ENCODE measurements at regions not wholly inside any gene's neighbourhood (a gene's known extent, or its start where the extent isn't known, plus 50 kb on each side); places are given as distances from the start of the nearest gene placed in this dataset.
"Not testable (repeated sequence)": the region's sequence is repeated elsewhere in the genome, so short reads cannot be mapped to it uniquely, and the experiment has no call there.

DNA sequence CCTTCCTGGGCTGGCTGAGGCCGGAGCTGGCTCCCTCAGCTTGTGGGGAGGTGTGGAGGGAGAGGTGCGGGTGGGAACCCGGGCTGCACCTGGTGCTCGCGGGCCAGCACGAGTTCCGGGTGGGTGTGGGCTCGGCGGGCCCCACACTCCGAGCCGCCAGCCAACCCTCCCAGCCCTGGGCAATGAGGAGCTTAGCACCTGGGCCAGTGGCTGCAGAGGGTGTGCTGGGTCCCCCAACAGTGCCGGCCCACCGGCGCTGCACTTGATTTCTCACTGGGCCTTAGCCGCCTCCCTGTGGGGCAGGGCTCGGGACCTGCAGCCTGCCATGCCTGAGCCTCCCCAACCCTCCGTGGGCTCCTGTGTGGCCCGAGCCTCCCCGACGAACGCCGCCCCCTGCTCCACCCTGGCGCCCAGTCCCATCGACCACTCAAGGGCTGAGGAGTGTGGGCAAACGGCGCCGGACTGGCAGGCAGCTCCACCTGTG, 182.7 kb upstream of the PAQR3 start:
- DNase-seq (ENCODE audit: low read depth in 4 of 6, low spot score in 6 of 6), result no peak
- WGBS (ENCODE audit: insufficient coverage), result 97% methylated on average over 25 of the region's 27 CpGs
- Histone ChIP-seq H3K27ac (ENCODE audit: low read depth, low read length) (no peak overlapping the region), H3K36me3 (ENCODE audit: control insufficient read depth, insufficient read depth, low read length) (no peaks in the 10 kb centered on the region), H3K4me3 (ENCODE audit: low read depth, low read length) (no peak overlapping the region), H3K27me3 (ENCODE audit: control insufficient read depth, insufficient read depth, low read length) (no peaks in the 10 kb centered on the region), H3K4me1 (ENCODE audit: control insufficient read depth, insufficient read depth, low read length) (no peaks in the 10 kb centered on the region), H3K9me3 (ENCODE audit: control insufficient read depth, insufficient read depth, low read length) (peaks cover 5% of the 10 kb centered on the region)

DNA sequence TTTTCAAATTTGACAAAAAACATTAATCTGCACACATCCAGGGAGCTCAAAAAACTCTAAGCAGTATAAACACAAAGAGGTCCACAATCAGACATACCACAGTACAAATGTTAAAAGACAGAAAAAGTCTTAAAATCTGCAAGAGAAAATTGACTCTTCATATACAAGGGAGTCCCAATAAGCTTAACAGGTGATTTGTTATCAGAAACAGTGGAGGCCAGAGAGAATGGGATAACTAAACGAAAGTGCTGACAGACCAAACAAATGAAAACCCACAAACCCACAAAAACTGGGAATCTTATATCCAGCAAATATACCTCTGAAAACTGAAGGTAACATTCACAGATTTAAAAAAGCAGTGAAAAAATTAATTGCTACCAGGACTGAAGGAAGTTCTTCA, 182.0 kb upstream of the PAQR3 start:
- H3K27me3 ChIP-seq (ENCODE audit: control insufficient read depth, insufficient read depth, low read length), result no peaks in the 10 kb centered on the region
- no peaks in the 10 kb centered on the region for H3K36me3 ChIP-seq (ENCODE audit: control insufficient read depth, insufficient read depth, low read length)
- no CpG with 5 or more reads among the region's 1 CpG for WGBS (ENCODE audit: insufficient coverage)
- peaks cover 5% of the 10 kb centered on the region for H3K9me3 ChIP-seq (ENCODE audit: control insufficient read depth, insufficient read depth, low read length)
- no peaks in the 10 kb centered on the region for H3K4me1 ChIP-seq (ENCODE audit: control insufficient read depth, insufficient read depth, low read length)
- H3K4me3 ChIP-seq (ENCODE audit: low read depth, low read length), result no peak overlapping the region
- DNase-seq (ENCODE audit: low read depth in 4 of 6, low spot score in 6 of 6), result no peak
- H3K27ac ChIP-seq (ENCODE audit: low read depth, low read length), result no peak overlapping the region

DNA sequence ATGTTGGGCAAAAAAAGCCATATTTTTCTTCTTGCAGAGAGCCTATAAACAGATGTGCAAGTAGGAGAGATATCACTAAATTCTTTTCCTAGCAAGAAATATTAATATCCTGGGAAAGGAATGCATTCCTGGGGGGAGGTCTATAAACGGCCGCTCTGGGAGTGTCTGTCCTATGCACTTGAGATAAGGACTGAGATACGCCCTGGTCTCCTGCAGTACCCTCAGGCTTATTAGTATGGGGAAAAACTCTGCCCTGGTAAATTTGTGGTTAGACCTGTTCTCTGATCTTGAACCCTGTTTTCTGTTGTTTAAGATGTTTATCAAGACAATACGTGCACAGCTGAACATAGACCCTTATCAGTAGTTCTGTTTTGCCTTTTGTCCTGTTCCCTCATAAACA, 177.8 kb upstream of the PAQR3 start:
- WGBS (ENCODE audit: insufficient coverage), result 100% methylated on average over 3 of the region's 4 CpGs
- H3K4me1 ChIP-seq (ENCODE audit: control insufficient read depth, insufficient read depth, low read length); H3K27me3 ChIP-seq (ENCODE audit: control insufficient read depth, insufficient read depth, low read length); DNase-seq (ENCODE audit: low read depth in 4 of 6, low spot score in 6 of 6); H3K36me3 ChIP-seq (ENCODE audit: control insufficient read depth, insufficient read depth, low read length); H3K4me3 ChIP-seq (ENCODE audit: low read depth, low read length); H3K27ac ChIP-seq (ENCODE audit: low read depth, low read length); H3K9me3 ChIP-seq (ENCODE audit: control insufficient read depth, insufficient read depth, low read length): not testable (repeated sequence)

DNA sequence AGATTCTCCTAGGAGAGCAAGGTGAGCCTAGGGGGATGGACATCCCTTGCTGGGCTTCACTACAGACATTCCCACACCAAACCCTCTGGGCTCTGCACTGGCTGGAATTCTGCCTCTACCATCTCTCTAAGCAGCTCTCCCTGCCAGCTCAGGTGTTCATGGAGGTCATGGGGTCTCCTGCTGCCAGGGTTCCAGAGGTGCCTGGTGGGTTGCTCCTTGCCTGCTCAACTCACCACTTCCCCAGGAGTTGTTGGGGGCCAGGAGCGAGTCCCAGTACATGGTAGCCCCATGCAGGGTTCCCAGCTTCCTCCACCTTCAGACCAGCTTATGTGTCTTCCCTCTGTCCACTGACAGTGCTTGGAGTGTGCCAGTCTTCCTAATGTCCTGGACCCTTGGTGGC, 167.8 kb upstream of the PAQR3 start:
- H3K4me1 ChIP-seq (ENCODE audit: control insufficient read depth, insufficient read depth, low read length), result no peaks in the 10 kb centered on the region
- no peak overlapping the region for H3K4me3 ChIP-seq (ENCODE audit: low read depth, low read length)
- H3K27ac ChIP-seq (ENCODE audit: low read depth, low read length), result no peak overlapping the region
- no peaks in the 10 kb centered on the region for H3K36me3 ChIP-seq (ENCODE audit: control insufficient read depth, insufficient read depth, low read length)
- WGBS (ENCODE audit: insufficient coverage), result no CpG with 5 or more reads among the region's 1 CpG
- no peaks in the 10 kb centered on the region for H3K9me3 ChIP-seq (ENCODE audit: control insufficient read depth, insufficient read depth, low read length)
- DNase-seq (ENCODE audit: low read depth in 4 of 6, low spot score in 6 of 6), result no peak
- no peaks in the 10 kb centered on the region for H3K27me3 ChIP-seq (ENCODE audit: control insufficient read depth, insufficient read depth, low read length)

DNA sequence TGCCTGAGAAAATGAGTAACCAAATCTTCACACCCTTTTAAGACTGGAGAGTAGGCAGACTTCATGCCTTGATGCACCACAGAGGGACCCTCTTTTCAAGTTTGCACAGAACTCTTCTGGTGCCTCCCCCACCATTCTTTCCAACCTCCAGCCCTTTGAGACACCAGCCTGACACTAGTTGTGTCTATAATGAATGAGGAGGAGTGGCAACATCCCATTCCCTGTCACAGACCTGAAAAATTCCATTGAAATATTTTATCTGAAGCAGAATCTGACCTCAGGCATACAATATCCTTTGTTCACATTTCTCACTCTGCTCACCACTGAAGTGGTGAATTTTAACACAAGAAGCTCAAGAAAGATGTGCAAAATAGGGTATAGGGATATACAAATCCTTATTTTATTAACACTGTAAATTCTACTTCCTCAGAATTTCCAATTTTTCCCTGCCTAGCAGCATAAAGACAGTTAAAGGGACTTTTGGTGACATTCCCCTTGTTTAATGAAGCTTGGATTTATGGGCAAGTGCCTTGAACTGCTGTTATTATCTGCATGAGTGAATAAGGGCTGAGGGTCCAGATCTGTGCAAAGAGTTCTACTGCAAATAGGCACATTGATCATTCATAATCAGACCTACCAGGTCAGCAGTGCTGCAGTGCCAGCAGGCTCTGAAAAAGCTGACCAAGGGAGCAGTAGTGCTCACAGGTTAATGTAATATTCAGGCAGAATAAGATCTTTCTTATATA, 149.9 kb upstream of the PAQR3 start:
- DNase-seq (ENCODE audit: low read depth in 4 of 6, low spot score in 6 of 6), result peak in 2 of 6 donors; percentile 22 to 58
- no peak overlapping the region for H3K27ac ChIP-seq (ENCODE audit: low read depth, low read length)
- no peaks in the 10 kb centered on the region for H3K9me3 ChIP-seq (ENCODE audit: control insufficient read depth, insufficient read depth, low read length)
- H3K4me3 ChIP-seq (ENCODE audit: low read depth, low read length), result no peak overlapping the region
- H3K27me3 ChIP-seq (ENCODE audit: control insufficient read depth, insufficient read depth, low read length), result no peaks in the 10 kb centered on the region
- no peaks in the 10 kb centered on the region for H3K4me1 ChIP-seq (ENCODE audit: control insufficient read depth, insufficient read depth, low read length)
- H3K36me3 ChIP-seq (ENCODE audit: control insufficient read depth, insufficient read depth, low read length), result no peaks in the 10 kb centered on the region

DNA sequence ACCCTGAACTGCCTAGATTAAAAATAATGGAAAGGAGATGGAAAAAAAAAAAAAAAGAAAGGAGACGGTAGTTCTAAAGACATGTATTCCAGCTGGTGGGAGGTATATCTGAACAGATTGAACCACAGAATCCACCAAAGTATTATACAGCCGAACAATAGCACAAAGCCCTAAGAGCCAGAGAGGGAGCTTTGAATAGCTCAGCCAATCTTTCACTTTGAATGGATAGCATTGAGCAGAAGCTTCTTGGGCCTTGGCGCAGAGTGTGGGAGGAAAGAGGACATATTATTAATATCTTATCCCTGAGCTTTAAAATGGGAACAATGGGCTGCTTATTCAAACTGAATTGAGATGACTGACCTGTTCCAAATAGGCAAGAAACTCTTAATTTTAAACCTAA, 147.8 kb upstream of the PAQR3 start:
- Histone ChIP-seq H3K36me3 (ENCODE audit: control insufficient read depth, insufficient read depth, low read length) (no peaks in the 10 kb centered on the region), H3K9me3 (ENCODE audit: control insufficient read depth, insufficient read depth, low read length) (peaks cover 1% of the 10 kb centered on the region), H3K4me1 (ENCODE audit: control insufficient read depth, insufficient read depth, low read length) (no peaks in the 10 kb centered on the region), H3K4me3 (ENCODE audit: low read depth, low read length) (no peak overlapping the region), H3K27me3 (ENCODE audit: control insufficient read depth, insufficient read depth, low read length) (no peaks in the 10 kb centered on the region), H3K27ac (ENCODE audit: low read depth, low read length) (no peak overlapping the region)
- peak in 2 of 6 donors; percentile 30 to 36 for DNase-seq (ENCODE audit: low read depth in 4 of 6, low spot score in 6 of 6)
- no CpG with 5 or more reads among the region's 3 CpGs for WGBS (ENCODE audit: insufficient coverage)

DNA sequence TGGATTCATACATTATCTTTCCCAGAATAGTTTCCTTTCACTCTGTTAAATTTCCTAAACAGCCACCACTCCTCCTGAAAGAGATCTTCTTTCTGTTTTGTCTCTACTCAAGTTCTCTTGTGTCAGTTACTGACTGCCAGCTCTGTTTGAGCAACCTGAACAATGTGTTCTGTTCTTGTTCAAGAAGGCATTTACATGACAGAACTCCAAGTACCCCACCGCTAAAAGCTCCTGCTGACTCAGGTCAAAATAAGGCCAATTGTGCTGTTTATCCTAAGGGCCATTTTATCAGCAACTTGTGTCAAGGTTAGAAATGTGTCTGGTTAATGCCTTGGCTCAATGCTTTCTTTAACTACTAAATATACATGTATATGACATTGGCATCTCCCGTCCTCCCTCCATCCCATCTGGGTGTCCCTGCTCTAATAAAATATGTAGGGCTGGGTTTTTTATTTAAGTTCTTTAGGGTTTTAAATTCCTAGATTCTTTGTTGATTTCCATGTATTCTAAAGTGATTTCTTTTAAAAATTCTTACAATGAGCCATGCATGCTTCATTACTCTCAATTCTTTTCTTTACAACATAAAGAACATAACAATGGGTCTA, 144.3 kb upstream of the PAQR3 start:
- Histone ChIP-seq H3K27ac (ENCODE audit: low read depth, low read length) (no peak overlapping the region), H3K4me3 (ENCODE audit: low read depth, low read length) (no peak overlapping the region), H3K36me3 (ENCODE audit: control insufficient read depth, insufficient read depth, low read length) (no peaks in the 10 kb centered on the region), H3K4me1 (ENCODE audit: control insufficient read depth, insufficient read depth, low read length) (no peaks in the 10 kb centered on the region), H3K27me3 (ENCODE audit: control insufficient read depth, insufficient read depth, low read length) (no peaks in the 10 kb centered on the region), H3K9me3 (ENCODE audit: control insufficient read depth, insufficient read depth, low read length) (peaks cover 3% of the 10 kb centered on the region)
- no CpG with 5 or more reads among the region's 2 CpGs for WGBS (ENCODE audit: insufficient coverage)
- DNase-seq (ENCODE audit: low read depth in 4 of 6, low spot score in 6 of 6), result peak in 2 of 6 donors; percentile 20 to 44

DNA sequence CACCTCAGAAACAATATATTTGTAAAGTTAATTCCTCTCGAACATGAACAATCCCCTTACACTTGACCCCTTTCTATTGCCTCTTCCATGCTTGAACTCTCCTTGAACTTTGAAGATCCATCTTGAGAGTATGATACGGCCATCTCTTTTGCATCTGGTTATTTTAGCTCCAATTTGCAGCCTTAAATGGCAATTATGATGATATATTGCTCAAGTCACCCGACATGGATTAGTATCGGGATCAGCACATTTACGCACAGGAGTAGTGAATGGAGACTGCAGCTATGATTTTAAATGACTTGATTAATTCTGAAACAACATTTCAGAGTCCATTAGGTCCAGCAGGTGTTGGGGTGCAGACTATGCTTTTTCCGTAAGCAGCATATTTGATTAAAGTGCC, 143.8 kb upstream of the PAQR3 start:
- no peaks in the 10 kb centered on the region for H3K27me3 ChIP-seq (ENCODE audit: control insufficient read depth, insufficient read depth, low read length)
- 60% methylated on average over 4 of the region's 6 CpGs for WGBS (ENCODE audit: insufficient coverage)

DNA sequence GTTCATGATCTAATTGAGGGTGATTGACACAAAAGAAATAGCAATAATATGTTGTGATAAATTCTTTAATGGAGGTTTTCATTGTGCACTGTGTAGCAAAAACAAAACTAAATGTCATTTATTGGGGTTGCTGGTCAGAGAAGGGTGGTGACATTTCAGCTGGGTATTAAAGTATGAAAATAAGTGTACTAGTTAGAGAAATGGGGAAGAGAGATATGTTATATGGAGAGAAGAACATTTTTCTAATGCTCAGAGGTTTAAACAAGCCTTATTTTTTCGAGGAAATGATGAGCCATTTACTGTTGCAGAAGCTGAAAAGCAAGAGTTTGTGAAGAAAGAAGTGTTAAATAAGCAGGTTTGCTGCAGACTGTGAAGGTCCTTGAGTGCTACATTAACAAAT, 142.7 kb upstream of the PAQR3 start:
- H3K27ac ChIP-seq (ENCODE audit: low read depth, low read length), result no peak overlapping the region
- H3K4me3 ChIP-seq (ENCODE audit: low read depth, low read length), result no peak overlapping the region
- no peaks in the 10 kb centered on the region for H3K4me1 ChIP-seq (ENCODE audit: control insufficient read depth, insufficient read depth, low read length)
- H3K27me3 ChIP-seq (ENCODE audit: control insufficient read depth, insufficient read depth, low read length), result no peaks in the 10 kb centered on the region
- 100% methylated on average over 1 of the region's 1 CpG for WGBS (ENCODE audit: insufficient coverage)
- H3K9me3 ChIP-seq (ENCODE audit: control insufficient read depth, insufficient read depth, low read length), result peaks cover 3% of the 10 kb centered on the region
- DNase-seq (ENCODE audit: low read depth in 4 of 6, low spot score in 6 of 6), result no peak
- no peaks in the 10 kb centered on the region for H3K36me3 ChIP-seq (ENCODE audit: control insufficient read depth, insufficient read depth, low read length)

More for the DNA sequence above, 143.8 kb upstream of the PAQR3 start:
- no peaks in the 10 kb centered on the region for H3K36me3 ChIP-seq (ENCODE audit: control insufficient read depth, insufficient read depth, low read length)
- no peak overlapping the region for H3K27ac ChIP-seq (ENCODE audit: low read depth, low read length)
- DNase-seq (ENCODE audit: low read depth in 4 of 6, low spot score in 6 of 6), result peak in 1 of 6 donors; percentile 54
- H3K9me3 ChIP-seq (ENCODE audit: control insufficient read depth, insufficient read depth, low read length), result peaks cover 3% of the 10 kb centered on the region
- no peak overlapping the region for H3K4me3 ChIP-seq (ENCODE audit: low read depth, low read length)
- no peaks in the 10 kb centered on the region for H3K4me1 ChIP-seq (ENCODE audit: control insufficient read depth, insufficient read depth, low read length)

DNA sequence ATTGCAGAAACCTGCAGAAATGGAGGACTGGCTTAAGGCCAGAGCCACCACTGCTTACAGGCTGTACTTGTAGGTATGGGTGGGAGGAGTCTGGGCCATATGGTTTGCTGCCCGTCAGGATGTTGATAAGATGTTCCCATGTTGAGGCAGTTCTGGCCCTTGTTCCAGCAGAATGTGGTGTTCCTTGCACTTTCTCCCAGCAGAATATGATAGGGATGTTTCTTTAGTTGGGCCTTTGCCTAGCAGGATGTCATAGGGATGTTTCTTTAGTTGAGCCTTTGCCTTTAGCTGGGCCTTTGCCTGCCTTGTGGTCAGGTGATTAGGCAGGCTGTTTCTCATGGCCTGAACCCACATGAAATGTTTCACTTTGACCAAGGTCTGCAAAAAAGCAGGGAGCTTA, 139.1 kb upstream of the PAQR3 start:
- 100% methylated on average over 1 of the region's 1 CpG for WGBS (ENCODE audit: insufficient coverage)
- Histone ChIP-seq H3K9me3 (ENCODE audit: control insufficient read depth, insufficient read depth, low read length) (peaks cover 9% of the 10 kb centered on the region), H3K27me3 (ENCODE audit: control insufficient read depth, insufficient read depth, low read length) (no peaks in the 10 kb centered on the region), H3K36me3 (ENCODE audit: control insufficient read depth, insufficient read depth, low read length) (no peaks in the 10 kb centered on the region), H3K4me1 (ENCODE audit: control insufficient read depth, insufficient read depth, low read length) (no peaks in the 10 kb centered on the region), H3K27ac (ENCODE audit: low read depth, low read length) (no peak overlapping the region), H3K4me3 (ENCODE audit: low read depth, low read length) (no peak overlapping the region)
- no peak for DNase-seq (ENCODE audit: low read depth in 4 of 6, low spot score in 6 of 6)
